Lung microvascular endothelial cell (primary cell): ENCODE measurements at regions not wholly inside any gene's neighbourhood (a gene's known extent, or its start where the extent isn't known, plus 50 kb on each side); places are given as distances from the start of the nearest gene placed in this dataset.

Experiments used
- DNase-seq, 2 donors: peaks; one replicate each; pipeline versions ENCODE4 v3.0.0 to v3.0.0-alpha.2; 2010; ENCODE audit warnings: low read depth in 2 of 2

- no peak for DNase-seq
Measured at GRCh38 chr1:94617957-94618739, 76.6 kb upstream of the F3 start.

GRCh38 chr1:94617134-94617805, 75.7 kb upstream of the F3 start:
- DNase-seq = peak in 1 of 2 donors; percentile 24

DNA sequence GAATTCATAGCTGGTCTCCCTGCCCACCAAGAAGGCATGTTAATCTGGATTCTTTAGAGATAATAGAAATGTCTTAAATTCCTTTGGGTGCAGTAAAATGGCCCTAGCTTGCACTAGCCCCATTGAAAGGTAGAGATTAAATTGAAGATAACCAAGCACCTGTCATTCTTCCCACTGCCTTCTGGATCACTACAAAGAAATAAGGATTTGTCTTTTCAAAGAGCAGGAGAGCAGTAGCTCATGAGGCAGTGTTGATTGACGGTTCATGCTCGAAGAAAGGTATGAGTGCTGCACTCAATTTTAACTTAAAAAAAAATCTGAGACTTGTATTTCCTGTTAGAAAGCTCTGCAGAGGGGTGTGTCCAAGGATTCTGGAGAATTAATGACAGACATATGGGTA, 74.9 kb upstream of the F3 start:
- DNase-seq = no peak

DNA sequence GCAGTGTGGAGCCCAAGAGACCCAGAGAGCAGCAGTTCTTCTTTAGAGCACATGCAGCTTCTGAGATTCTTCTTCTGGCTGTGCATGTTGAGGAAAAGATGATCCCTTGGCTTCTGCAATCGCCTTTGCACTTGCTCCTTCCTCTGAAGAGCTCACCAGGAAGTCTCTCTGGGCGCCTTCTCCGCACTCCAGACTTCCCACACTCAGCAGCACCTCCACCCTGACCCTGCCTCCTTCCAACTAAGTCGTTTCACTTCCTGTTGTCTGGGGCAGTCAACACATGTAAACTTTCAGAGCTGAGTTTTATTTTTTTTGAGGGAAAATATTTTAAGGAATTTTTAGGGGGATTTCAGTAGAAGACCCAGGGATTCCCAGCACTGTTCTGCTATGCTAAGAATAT, 73.4 kb upstream of the F3 start:
- peak in 1 of 2 donors; percentile 61 for DNase-seq

- DNase-seq = no peak
Measured at GRCh38 chr1:94614168-94614815, 72.7 kb upstream of the F3 start.

GRCh38 chr1:94612525-94613204, 71.1 kb upstream of the F3 start:
- DNase-seq = no peak

DNA sequence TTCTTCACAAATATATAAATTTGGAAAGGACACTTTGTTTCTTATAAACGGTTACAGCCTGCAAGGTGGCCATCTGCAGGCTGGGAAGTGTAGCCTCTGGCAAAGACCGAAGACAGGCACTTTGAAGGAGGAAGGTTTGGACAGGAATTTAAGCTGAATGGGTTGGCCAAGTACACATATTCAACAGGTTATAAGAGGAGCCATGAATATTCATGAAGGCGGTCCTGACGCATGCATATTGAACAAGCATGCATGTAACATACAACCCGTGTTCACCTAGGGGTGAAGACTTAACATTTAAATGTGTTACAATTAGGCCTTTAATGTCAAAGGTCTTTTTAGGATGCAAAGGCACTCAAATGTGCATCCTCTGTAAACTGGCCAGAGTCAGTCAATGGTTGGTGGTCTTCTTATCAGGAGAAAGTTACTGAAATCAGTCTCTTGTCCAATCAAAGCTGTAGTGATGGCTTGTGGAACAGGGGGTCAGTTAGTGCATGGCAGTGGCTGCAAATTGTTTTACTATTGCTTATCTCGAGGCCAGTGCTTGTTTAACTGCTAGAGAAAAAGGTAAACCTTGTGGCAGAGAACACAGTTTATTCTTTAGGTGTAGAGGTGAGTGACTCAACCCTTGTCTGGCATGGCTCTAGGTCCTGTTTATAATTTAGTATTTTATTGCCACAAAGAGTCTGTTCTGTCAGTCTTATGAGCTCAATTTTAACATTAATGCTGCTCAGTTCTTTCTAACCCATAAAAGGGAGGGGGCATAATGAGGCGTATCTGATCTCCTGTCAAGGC, 70.3 kb upstream of the F3 start:
- no peak for DNase-seq

GRCh38 chr1:94609619-94610018, 68.1 kb upstream of the F3 start:
- no peak for DNase-seq

DNA sequence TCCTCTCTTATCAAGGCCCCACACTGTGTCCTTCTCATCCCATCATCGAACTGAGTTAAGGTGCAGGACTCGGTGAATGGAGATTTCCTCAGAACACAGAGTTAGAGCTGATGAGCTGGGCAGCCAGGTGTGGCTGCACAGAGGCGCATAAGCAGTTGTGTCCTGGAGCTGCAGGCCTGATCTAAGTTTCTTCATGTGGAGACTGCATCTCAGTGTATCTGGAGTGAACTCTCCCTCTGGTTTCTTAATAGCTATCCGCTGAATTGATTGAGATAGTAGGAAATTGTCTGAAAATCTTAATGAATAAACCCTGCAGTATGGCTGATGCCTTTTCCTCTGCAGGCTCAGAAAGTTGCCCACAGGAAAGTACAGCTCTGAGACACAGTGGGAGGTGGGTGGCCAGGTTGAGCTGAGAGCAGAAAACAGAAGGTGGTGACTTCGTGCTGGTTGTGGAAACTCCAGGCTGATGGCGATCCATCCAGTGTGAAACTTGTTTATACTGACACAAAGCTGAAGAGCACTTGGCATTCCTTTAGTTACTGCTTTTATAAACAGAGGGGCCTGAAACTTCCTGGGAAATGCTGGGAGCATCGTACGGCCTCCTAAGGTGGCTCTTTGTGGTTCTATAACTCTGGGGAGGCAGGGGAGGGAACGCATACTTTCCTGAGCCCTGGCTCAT, 67.4 kb upstream of the F3 start:
- no peak for DNase-seq

DNA sequence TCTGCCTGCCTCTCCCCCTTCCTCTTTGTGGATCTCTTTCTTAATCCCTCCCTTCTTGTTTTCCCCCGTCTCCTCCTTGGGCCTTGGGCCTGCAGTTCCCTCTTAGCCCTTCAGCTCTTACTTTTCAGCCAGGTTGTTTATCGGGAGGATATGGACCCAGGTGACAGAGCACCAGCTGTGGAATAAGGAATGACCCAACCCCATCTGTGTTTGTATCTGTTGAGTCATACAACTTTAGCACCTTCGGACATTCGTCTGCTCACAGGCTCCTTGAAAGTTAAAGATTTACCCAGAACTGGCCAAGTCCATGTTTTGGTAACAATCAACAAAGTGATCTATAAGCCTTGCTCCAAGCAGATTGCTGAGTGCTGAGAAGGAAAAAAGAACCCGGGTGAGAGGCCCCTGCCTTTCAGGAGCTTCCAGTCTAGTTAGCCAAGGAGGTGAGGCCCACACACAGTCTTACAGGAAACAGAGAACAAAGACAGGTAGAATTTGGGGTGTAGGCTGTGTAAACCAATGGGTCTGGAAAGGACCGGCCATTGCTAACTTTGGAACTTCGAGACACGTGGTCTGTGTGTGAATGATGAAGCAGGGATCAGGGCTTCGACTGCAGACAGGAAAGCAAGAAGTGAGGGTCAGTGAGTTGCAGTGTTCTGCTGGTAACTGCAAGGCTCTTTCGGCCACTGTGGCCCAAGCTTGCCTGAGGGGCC, 66.7 kb upstream of the F3 start:
- DNase-seq = no peak

GRCh38 chr1:94607398-94607797, 65.8 kb upstream of the F3 start:
- DNase-seq = no peak

GRCh38 chr1:94606471-94606870, 64.9 kb upstream of the F3 start:
- no peak for DNase-seq

- DNase-seq = no peak
Measured at GRCh38 chr1:94603663-94604062, 62.1 kb upstream of the F3 start.

DNA sequence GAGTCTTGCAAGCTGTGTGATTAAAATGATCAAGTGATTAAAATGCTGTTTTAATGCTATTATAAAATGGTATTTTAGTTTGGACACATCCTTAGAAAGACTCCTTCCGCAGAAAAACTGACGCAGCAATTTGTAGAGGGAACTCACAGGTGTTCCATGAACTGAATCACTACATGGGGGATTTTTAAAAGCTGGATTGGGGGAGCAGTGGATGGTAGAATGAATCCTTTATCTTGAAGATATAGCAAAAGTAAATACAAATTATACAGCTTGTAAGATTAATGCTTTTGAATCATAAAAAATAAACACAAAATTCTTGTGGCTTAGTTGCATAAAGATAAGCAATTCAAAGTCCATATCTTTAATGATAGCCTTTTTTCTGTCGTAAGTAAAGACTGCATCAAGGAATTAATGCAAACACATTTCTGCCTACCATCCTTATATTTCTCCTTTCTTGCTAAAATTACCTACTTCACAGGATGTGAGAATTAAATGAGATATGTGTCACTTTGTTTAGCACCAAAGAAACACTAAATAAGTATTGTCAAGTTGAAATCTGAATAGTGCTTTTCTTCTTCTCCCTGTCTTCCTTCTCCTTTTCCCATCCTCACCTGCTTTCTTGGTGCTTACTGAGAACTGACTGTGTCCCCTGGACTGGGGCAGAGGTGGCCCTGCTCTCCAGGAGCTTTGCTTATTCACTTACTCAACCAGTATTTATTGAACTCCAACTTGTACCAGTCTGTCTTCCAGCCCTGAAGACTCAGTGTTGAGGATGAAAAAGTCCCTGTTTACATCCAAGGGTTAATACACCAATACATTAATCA, 61.5 kb upstream of the F3 start:
- no peak for DNase-seq

- no peak for DNase-seq
Measured at GRCh38 chr1:94602316-94602715, 60.8 kb upstream of the F3 start.

DNA sequence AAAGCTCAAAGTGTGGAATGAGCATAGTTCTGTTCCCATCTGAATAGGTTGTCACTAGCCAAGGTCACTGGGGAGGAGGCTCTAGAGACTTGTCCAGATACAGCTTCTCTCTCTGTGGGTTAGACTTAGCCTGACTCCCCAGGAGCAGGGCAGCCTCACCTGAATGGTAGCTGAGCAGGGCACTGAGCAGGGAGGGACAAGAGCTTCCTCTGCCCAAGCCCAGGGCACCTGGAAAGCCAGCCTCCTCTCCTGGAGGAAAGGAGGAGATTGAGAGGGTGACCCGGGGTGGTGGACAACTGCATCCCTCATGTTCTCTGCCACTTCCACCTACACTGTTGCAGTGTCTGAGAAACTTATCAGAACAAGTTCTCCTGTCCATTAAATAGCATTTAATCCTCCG, 59.0 kb upstream of the F3 start:
- no peak for DNase-seq

DNA sequence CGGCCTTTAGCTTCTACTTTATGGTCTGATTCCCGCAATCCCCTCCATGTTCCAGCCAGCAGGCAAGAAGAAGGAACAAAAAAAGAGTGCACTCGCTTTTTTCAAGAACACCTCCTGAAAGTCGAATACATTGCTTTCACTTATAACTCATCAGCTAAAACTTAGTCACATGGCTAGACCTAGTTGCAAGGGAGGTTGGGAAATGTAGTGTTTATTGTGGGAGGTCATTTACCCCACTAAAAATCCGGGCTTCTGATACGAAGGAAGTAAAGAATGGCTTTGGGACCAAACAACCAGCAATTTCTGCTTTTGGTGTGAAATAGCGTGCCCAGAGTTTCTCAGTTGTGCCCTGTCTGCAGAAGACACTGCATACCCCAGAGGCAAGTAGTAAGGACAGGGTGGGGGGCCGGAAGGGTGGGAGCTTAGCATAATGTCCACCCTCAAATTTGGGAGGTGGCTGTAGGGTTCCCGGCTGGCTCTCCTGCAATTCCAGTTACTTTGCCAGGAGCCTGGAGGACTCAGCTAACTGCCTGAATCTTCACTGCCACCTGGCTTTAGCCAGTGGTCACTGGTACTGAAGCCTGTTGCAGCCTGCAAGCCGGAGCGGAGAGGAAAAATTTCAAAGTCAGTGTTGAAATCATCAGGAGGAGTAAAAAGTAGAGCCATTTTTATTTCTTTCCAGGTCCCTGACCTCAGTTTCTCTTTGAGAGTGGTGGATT, 57.7 kb upstream of the F3 start:
- peak in 1 of 2 donors; percentile 17 for DNase-seq

- no peak for DNase-seq
Measured at GRCh38 chr1:94597701-94598100, 56.1 kb upstream of the F3 start.

DNA sequence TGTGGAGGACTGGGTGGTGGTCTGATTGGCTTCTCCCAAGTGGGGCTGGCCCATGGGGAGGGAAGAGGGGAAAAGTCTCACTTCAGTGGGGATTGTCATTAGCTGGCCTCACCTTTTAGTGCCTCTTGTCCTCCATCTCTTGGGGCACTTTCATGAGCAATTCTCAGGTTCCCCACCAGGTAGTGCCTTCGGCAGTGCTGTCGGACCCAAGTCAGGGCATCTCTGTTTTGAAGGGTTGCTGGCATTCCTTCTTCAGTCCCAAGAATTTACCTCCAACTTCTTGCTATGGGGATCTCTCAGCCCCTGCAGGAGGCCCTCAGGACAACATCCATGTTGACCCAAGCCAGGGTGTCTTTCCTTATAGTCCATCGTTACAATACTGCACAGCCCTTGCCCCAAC, 54.7 kb upstream of the F3 start:
- DNase-seq = no peak
